DND-41 (cell line): ENCODE measurements at regions not wholly inside any gene's neighbourhood (a gene's known extent, or its start where the extent isn't known, plus 50 kb on each side); places are given as distances from the start of the nearest gene placed in this dataset.

Source experiments
- ATAC-seq: fragments of 200-7000 bp; cut with Tn5 transposase; 3 replicates; pipeline ENCODE4 v1.9.1; 2021; ENCODE audit warnings: low read depth; ENCODE audit not compliant: insufficient read depth
- DNase-seq: peaks from one replicate; pipeline ENCODE4 v3.0.0-alpha.2; 2020
- H2AFZ ChIP-seq: 2 replicates; pipeline ENCODE4 v1.6.0; 2012; ENCODE audit warnings: low read depth, low read length
- H3K27ac ChIP-seq: 2 replicates; pipeline ENCODE4 v1.5.1; 2012; ENCODE audit warnings: low read length, inconsistent platforms
- H3K27me3 ChIP-seq: fragments of 200-600 bp; sonication (generic); 2 replicates; pipeline ENCODE4 v1.6.0; 2012; ENCODE audit warnings: low read length, mild to moderate bottlenecking, inconsistent platforms; ENCODE audit not compliant: insufficient read depth, poor library complexity
- H3K36me3 ChIP-seq: 2 replicates; pipeline ENCODE4 v1.5.1; 2012; ENCODE audit warnings: low read length, inconsistent platforms; ENCODE audit not compliant: insufficient read depth
- H3K4me1 ChIP-seq: 2 replicates; pipeline ENCODE4 v1.5.1; 2012; ENCODE audit warnings: mild to moderate bottlenecking, low read length; ENCODE audit not compliant: insufficient read depth
- H3K4me2 ChIP-seq: 2 replicates; pipeline ENCODE4 v1.6.0; 2012; ENCODE audit warnings: mild to moderate bottlenecking, moderate library complexity, low read length, inconsistent platforms; ENCODE audit not compliant: insufficient read depth
- H3K4me3 ChIP-seq, 2 experiments: fragments of 200-600 bp in 1 of 2; shearing (Covaris generic) in 1 of 2; 2 replicates each; pipeline ENCODE4 v1.5.1; 2012 to 2016; ENCODE audit warnings: inconsistent platforms in 2 of 2, low read length in 2 of 2, mild to moderate bottlenecking in 2 of 2, low read depth in 1 of 2, moderate library complexity in 1 of 2
- H3K79me2 ChIP-seq: 2 replicates; pipeline ENCODE4 v1.6.0; 2012; ENCODE audit warnings: low read length, inconsistent platforms; ENCODE audit not compliant: insufficient read depth
- H3K9ac ChIP-seq: 2 replicates; pipeline ENCODE4 v1.6.0; 2012; ENCODE audit warnings: low read depth, mild to moderate bottlenecking, inconsistent platforms, low read length, moderate library complexity
- H3K9me3 ChIP-seq: 2 replicates; pipeline ENCODE4 v1.5.1; 2012; ENCODE audit warnings: low read length, moderate library complexity, mild to moderate bottlenecking, inconsistent platforms; ENCODE audit not compliant: insufficient read depth, severe bottlenecking
- H4K20me1 ChIP-seq: 2 replicates; pipeline ENCODE4 v1.6.0; 2012; ENCODE audit warnings: low read length; ENCODE audit not compliant: insufficient read depth
- EZH2 ChIP-seq: IDR thresholded peaks from 3 replicates; pipeline ENCODE4 v1.6.1; 2012; ENCODE audit warnings: borderline replicate concordance, low read depth, mild to moderate bottlenecking, moderate library complexity, low read length, inconsistent platforms; ENCODE audit not compliant: severe bottlenecking
- TF ChIP-seq, protein P1 (sequence below): IDR thresholded peaks from 2 replicates; pipeline ENCODE4 v1.5.1; 2012; ENCODE audit warnings: borderline replicate concordance, low read length, moderate library complexity, mild to moderate bottlenecking; ENCODE audit not compliant: poor library complexity, severe bottlenecking; ENCODE audit errors: extremely low read depth

DNA sequence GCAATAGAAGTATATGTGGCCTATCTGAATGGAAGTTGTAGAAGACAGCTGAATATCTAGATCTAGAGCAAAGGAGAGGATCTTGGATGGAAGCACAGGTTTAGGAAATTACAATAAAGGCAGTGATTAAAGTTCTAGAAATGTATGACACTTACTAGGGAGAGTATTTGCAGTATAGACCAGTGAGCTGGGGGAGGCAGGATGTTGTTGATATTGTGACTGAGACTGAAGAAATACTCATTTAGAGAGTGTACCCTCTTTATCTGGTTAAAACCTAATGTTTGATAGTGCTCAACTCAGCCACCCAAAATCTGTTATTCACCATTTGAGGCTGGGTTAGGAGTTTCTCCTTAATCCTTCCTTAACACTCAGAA, 439.5 kb downstream of the GRXCR1 start:
- H3K9ac ChIP-seq: no peak overlapping the region
- ATAC-seq: no peak
- no peak overlapping the region for H3K27ac ChIP-seq
- no peaks in the 10 kb centered on the region for H3K27me3 ChIP-seq
- H4K20me1 ChIP-seq: no peaks in the 10 kb centered on the region
- H3K79me2 ChIP-seq: no peaks in the 10 kb centered on the region
- no peak overlapping the region for H3K4me3 ChIP-seq
- TF ChIP-seq, protein P1, sequence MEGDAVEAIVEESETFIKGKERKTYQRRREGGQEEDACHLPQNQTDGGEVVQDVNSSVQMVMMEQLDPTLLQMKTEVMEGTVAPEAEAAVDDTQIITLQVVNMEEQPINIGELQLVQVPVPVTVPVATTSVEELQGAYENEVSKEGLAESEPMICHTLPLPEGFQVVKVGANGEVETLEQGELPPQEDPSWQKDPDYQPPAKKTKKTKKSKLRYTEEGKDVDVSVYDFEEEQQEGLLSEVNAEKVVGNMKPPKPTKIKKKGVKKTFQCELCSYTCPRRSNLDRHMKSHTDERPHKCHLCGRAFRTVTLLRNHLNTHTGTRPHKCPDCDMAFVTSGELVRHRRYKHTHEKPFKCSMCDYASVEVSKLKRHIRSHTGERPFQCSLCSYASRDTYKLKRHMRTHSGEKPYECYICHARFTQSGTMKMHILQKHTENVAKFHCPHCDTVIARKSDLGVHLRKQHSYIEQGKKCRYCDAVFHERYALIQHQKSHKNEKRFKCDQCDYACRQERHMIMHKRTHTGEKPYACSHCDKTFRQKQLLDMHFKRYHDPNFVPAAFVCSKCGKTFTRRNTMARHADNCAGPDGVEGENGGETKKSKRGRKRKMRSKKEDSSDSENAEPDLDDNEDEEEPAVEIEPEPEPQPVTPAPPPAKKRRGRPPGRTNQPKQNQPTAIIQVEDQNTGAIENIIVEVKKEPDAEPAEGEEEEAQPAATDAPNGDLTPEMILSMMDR: no peak
- no peak for TF ChIP-seq EZH2
- DNase-seq: no peak
- no peaks in the 10 kb centered on the region for H3K9me3 ChIP-seq
- H3K4me2 ChIP-seq: no peak overlapping the region
- no peaks in the 10 kb centered on the region for H3K4me1 ChIP-seq
- H3K36me3 ChIP-seq: no peaks in the 10 kb centered on the region
- no peak overlapping the region for H2AFZ ChIP-seq

DNA sequence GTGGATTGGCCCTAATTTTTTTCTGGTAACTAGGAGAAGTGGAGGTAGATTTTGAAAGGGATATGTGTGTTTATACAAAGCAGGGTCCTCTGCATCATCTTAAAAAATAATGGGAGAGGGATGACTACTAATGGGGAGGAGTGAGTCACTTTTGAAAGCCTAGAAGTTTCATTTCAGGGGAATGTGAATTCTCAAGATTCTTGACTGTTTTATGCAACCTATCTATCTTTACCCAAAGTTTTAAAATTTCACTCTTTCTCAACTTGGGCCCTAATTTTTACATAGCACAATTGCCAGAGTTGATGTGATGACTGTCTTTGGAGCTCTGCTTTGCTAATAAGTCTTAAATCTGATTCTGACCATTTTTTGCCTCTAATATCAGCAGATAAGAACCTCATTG, 445.2 kb downstream of the GRXCR1 start:
- H3K27ac ChIP-seq: no peak overlapping the region
- no peak for DNase-seq

DNA sequence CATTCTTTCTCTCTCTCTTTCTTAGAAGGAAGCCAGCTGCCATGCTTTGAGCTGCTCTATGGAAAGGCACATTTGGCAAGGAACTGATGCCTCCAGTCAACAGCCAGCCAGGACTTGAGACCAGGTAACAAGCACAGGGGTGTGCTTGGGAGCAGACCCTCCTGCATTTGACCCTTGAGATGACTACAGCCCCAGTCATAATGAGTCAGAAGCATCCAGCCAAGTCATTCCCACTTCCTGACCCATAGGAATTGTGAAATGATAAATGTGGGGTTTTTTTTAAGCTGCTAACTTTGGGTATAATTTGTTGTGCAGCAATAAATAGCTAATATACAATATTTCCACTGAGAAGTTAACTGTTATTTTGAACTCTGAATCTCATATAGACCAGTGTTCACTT, 446.9 kb downstream of the GRXCR1 start:
- Histone ChIP-seq H3K4me3 (no peak overlapping the region), H2AFZ (no peak overlapping the region), H4K20me1 (no peaks in the 10 kb centered on the region), H3K4me1 (no peaks in the 10 kb centered on the region), H3K27me3 (no peaks in the 10 kb centered on the region), H3K36me3 (no peaks in the 10 kb centered on the region), H3K9me3 (no peaks in the 10 kb centered on the region), H3K79me2 (no peaks in the 10 kb centered on the region), H3K9ac (no peak overlapping the region), H3K4me2 (no peak overlapping the region), H3K27ac (no peak overlapping the region)
- ATAC-seq (no peak), DNase-seq (no peak)
- no peak for TF ChIP-seq EZH2
- TF ChIP-seq, protein P1: no peak

More for the DNA sequence above, 445.2 kb downstream of the GRXCR1 start:
- no peak for TF ChIP-seq EZH2
- TF ChIP-seq, protein P1: no peak
- no peak overlapping the region for H2AFZ ChIP-seq
- H3K9me3 ChIP-seq: no peaks in the 10 kb centered on the region
- no peaks in the 10 kb centered on the region for H3K36me3 ChIP-seq
- H3K27me3 ChIP-seq: no peaks in the 10 kb centered on the region
- H3K9ac ChIP-seq: no peak overlapping the region
- H3K79me2 ChIP-seq: no peaks in the 10 kb centered on the region
- H3K4me1 ChIP-seq: no peaks in the 10 kb centered on the region
- H3K4me3 ChIP-seq: no peak overlapping the region
- H3K4me2 ChIP-seq: no peak overlapping the region
- H4K20me1 ChIP-seq: no peaks in the 10 kb centered on the region
- ATAC-seq: no peak

DNA sequence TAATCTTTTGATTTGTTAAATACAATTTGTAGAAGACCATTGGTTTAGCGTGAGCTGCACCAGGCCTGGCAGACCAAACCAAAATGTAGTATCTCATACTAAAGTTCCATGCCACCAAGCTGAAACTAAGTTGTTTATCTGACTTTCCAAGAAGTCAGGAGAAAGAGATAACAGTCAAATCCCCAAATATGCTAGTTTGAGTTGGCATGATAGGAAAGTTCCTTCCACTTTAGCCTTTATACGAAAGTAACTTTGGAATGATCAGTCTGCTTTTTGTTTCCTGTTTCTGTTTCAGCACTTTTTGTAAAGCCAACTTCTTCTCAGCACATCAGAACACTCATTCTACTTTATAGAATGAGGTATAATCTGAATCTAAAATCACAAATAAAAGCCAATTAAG, 449.2 kb downstream of the GRXCR1 start:
- H3K79me2 ChIP-seq: no peaks in the 10 kb centered on the region
- DNase-seq (no peak), ATAC-seq (no peak)
- no peak overlapping the region for H3K4me2 ChIP-seq
- H2AFZ ChIP-seq: no peak overlapping the region
- no peaks in the 10 kb centered on the region for H3K36me3 ChIP-seq
- H3K27ac ChIP-seq: no peak overlapping the region
- no peaks in the 10 kb centered on the region for H3K27me3 ChIP-seq
- H3K4me3 ChIP-seq: no peak overlapping the region
- TF ChIP-seq EZH2: no peak
- TF ChIP-seq, protein P1: no peak
- no peaks in the 10 kb centered on the region for H4K20me1 ChIP-seq
- no peak overlapping the region for H3K9ac ChIP-seq
- no peaks in the 10 kb centered on the region for H3K9me3 ChIP-seq
- no peaks in the 10 kb centered on the region for H3K4me1 ChIP-seq
